CD4-positive, alpha-beta T cell treated with Interleukin-2 at 100 ng/mL for 4 hours (primary cell): ENCODE measurements at regions not wholly inside any gene's neighbourhood (a gene's known extent, or its start where the extent isn't known, plus 50 kb on each side); places are given as distances from the start of the nearest gene placed in this dataset.
"Not testable (repeated sequence)": the region's sequence is repeated elsewhere in the genome, so short reads cannot be mapped to it uniquely, and the experiment has no call there.

ENCODE experiments used
- DNase-seq: peaks from one replicate; pipeline ENCODE4 v3.0.0-alpha.2; 2020; ENCODE audit warnings: low spot score

DNA sequence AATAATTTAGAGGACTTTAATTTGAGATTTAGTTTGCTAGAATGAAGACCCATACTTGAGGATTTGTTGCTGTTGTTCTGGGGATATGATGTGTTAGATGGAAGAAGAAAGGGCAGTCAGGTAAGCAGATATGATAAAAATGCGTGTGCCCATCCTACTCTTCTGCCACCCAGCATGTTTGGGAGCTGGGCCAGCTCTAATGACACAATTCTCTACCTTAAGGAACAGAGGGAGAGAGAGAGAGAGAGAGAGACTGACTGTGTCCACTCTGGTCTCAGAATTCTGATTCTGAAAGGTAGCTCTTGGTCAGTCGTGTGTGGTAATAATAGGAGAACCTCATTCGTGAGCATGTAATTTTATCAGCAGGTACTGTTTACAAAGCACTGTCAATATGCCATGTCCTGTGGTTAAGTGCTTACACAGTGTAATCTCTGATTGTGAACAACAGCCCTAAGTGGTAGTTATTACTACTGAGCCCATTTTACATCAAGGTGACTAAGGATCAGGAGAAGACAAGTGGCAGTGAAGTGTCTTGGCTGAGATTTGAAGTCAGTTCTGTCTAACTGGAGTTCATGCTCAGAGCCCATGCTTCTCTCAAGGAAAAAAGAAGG lies 307.4 kb upstream of the SEMA6A start:
- no peak for DNase-seq

DNA sequence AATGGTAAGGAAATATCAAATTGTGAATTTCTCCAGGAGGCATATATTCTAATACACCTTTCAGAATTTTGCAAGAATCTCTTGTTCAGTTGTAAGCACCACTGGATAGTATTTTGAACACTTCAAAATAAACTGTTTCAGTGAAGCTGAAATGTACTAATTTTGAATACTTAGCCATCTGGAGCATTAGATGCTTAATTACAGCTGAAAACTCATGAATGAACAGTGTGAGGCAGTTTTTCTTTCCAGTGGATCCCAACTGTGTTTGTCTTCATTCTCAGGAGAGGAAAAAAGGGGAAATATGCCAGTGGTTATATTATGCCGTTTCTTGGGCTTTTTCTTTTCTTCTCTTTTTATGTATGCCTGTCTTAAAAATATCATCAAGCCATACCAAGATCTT lies 306.0 kb upstream of the SEMA6A start:
- no peak for DNase-seq

DNA sequence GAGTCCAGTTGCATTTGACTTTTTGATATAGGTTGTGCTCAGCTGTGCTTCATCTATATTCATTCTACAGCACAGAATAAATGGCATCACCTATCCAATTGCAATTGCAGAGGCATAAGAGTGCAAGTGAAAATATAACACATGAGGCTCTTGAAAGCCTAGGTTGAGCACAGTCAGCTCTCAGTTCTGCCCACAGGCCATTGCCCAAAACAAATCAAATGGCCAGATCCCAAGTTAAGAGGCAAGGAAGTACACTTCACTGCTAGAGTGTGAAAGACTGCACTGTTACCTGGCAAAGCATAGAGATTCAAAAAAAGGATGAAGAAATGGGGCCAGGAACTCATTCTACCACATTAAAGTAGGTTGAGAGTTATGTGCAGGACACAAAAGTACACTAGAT lies 305.5 kb upstream of the SEMA6A start:
- no peak for DNase-seq

DNA sequence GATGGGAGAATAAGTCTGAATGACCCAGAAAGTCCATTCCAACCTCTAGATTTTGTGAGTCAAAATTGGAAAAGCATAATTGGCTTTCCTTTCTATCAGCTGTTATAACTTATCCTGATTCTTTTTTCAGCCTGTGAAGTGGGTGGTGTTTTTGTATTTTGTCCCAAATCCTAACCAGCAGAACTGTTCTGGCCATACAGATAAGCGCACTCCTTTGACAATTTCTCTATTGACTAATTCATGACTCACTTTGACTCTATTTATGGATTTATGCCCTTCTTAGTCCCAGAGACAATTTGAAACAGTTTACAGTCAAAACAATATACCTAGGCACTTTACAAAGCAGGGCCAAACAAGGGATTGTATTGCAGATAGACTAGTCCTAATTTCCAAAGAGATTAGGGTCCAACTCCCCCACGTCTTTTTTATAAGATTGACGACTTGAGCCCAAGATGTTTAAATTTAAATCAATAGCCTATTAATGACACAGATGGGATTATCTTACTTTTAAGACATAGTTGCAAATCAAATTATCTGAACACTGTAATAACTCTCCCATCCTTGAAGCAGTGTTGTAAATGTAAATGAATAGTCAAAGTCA lies 301.7 kb upstream of the SEMA6A start:
- no peak for DNase-seq

DNA sequence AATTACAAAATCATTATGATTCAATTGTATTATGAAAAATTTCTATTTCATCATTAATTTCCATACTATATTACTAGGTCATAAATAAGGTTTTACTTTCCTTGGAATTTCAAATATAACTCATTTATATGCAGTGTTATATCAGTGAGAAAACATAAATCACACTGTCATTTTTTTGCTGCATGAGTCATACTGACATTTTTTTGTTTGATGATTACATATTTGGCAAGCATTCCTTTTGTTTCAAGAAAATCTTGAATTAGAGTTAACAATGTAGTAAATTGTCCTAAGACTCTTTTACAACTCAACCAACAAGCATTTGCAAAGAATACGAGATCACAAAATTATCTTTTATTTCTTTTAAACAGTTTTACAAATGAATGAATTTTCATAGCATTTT lies 298.4 kb upstream of the SEMA6A start:
- DNase-seq, result no peak

DNA sequence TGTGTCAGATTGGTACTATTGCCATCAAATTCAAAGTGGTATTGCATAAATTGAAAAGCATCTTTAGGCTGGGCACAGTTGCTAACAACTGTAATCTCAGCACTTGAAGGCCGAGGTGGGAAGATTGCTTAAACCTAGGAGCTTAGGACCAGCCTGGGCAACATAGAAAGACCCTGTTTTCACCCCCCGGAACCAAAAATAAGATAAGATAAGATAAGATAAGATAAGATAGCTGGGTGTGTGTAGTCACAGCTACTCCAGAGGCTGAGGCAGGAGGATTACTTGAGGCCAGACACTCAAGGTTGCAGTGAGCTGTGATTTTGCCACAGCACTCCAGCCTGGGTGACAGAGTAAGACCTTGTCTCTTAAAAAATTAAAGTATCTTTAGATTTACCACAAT lies 297.9 kb upstream of the SEMA6A start:
- no peak for DNase-seq

DNA sequence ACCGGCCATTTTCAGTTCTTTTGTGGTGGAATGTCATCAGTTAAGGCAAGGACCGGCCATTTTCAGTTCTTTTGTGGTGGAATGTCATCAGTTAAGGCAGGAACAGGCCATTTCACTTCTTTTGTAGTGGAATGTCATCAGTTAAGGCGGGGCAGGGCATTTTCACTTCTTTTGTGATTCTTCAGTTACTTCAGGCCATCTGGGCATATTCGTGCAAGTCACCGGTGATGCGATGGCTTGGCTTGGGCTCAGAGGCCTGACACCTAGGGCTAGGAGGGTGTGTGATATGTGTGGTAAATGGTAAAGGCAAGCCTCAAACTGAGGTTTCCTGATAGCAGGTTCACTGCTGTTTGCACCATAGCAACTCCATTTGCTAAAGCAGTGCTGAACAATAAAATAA lies 293.2 kb upstream of the SEMA6A start:
- not testable (repeated sequence) for DNase-seq

DNA sequence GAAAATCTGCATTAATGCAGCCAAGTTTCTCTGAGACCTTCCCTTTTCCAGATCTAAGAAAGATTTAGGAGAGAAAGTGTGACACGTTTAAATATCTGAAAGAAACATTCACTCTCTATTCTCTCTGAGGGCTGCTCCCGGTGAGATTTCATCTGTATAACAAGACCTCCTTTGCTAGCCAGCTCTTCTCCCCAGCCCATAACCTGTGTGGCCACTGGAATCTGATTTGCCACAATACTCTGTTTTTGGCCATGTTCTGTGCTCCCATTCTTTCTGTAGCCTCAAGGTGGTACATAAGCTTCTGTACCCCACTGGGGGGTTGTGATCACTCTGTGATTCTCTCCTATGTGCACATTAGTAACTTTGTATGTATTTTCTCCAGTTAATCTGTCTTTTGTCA lies 291.0 kb upstream of the SEMA6A start:
- no peak for DNase-seq

DNA sequence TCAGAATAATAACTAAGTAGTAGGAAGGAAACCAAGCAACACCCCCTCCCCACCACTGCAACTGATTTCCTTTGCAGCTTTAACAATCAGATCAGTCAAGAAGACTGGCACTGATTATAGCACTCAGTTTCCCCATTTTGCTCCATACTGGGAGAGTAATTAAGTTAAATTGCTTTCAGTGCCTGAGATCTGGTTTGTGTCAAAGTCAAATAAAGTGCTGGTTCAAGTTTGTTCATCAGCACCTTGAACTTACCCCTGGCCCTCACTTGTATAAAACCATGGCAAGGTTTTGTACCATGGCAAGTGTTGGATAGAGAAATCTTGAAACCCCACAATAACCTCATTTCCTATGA lies 290.2 kb upstream of the SEMA6A start:
- DNase-seq, result no peak

DNA sequence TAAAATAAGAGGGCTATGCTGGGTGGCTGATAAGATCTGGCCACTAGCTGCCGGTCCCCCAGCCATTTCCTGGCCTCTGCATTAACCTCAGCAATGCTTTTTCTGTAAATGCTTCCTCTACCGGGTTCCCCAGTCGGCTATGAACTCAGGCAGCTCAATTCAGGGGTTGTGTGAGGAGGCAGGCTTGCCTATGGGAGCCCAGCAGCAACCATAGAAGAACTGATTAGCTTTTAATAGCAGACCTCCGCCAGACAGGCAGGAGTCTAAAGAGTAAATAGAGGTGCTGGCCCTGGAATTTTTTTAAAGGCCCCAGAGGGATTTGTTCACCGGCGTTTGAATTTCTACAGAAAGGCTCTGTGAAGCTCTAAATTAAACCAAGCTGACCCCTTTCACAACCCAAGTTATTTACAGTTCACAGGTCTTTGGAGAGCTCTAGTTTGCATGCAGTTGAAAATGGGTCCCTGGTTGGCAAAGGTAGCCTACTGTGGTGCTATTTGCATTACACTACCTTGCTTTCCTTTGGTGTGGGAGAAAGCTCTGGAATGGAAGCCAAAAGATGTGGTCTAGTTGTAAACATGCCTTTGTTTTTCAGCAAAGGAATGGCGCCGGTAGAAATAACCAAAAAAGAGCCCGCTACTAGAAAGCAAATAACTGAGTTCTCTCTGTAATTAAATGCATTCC lies 289.7 kb upstream of the SEMA6A start:
- no peak for DNase-seq

DNA sequence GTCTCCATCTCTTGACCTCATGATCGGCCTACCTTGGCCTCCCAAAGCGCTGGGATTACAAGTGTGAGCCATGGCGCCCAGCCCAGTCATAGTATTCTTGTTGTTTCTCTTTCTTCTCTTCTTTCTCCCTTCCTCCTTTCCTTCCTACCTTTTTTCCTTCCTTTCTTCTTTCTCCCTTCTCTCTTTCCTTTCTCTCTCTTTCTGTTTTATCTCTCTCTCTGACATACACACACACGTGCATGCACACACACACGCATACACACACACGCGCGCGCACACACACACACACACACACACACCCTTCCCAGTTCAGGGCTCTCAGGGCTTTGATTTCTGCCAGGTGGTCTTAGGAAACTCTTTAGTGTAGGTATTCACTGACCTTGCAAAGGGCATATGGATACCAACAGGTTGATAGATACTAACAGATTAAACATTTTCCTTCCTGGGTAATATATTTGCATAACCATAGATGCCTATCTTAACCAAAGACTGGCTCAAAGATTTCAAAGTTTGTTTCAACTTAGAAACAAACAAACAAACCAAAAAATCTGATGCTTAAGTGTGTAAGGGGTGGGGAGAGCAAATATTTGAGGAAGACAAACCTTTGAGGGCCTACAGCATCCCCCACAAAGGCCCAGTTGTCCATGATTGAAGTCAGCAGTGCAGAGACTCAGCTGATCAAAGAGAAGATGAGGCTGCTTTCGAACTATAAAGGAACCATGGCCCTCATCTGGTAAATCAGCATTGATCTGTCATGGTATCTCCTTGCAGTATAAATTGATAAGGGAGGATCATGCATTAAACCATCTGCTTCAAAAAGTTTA lies 288.2 kb upstream of the SEMA6A start:
- DNase-seq, result no peak

DNA sequence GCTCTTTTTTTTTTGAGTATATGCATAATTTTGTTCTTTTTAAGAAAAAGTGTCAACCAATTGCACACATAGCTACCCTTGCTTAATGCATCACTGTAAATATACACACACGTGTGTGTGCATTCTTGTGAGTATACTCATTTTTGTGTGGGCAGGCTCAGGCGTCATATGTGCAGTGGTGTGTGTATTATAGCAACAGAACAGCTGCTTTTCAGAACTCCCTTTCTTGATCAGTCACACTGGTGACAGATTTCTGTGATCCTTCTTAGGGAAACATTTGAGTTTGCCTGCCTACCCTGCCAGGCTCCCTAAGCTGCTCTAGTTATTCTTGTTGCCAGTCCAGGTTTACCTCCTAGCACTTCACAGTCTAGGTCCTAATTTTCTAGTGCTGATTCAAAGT lies 287.0 kb upstream of the SEMA6A start:
- DNase-seq, result no peak

DNA sequence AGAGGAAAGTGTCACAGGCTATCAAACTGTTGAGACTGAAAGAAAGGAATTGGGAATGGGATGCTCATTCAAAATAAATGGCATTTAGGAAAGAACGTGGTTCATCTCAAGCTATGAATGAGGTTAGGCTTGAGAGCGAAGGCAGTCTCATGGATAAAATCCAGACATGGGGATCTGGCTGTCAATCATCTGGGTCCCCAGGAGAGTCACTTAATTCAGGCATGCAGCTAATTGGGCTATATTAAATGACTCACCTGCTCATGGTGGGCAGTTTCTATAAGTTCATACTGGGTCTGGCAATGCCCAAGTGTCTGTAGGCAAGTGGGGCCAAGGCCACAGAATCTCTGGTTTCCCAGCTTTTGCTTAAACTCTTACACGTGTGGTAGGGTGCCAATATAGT lies 286.5 kb upstream of the SEMA6A start:
- DNase-seq, result no peak

DNA sequence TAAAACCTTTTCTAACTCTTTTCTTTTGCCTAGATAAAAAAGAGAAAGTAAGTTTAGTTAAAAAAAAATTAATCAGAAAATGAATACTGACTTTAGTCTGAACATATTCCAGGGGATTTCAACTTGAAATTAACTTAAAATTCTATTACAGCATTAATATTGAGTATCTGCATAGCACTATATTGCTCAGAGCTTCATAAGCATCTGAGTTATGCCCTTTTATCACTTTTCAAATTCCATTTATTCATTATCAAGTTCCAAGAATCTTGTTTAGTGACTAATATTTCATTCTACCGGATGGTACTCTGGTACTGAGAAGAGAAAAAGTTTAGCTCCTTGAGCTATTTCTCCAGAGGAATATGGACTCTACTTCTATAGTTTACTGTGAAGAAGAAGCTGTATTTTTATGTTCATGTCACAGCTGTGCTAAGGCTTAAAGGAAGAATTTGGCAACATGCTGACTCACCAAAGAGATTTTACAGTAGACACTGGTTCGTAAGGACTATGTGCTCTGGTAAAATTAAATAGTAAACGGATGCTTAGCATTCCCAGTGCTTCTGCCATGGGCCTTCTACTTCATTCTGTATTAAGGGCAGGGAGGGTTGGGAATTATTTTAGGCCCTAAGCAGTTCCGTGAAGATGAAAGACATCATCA lies 285.2 kb upstream of the SEMA6A start:
- no peak for DNase-seq

DNA sequence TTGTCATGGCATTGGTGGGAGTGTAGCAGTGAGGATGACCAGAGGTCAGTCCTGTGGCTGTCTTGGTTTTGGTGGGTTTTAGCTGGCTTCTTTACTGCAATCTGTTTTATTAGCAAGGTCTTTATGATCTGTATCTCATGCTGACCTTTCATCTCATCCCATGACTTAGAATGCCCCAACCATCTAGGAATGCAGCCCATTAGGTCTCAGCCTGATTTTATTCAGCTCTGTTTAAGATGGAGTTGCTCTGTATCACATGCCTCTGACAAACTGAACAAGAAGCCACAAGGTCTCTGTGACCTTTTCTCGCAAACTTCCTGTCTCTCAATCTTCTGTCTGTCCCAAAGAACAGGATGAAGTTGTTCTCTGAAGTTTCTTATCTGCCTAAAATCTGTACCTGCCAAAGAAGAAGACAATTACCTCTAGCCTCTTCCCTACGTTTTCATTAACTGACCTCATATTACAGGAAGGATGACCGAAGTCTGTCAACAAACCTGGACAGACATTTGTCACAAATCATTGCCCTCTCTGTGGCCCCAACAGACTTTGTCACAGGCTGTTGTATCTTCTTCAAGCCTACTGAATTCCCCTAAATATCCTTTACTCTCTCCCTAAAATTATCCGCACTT lies 284.2 kb upstream of the SEMA6A start:
- no peak for DNase-seq

DNA sequence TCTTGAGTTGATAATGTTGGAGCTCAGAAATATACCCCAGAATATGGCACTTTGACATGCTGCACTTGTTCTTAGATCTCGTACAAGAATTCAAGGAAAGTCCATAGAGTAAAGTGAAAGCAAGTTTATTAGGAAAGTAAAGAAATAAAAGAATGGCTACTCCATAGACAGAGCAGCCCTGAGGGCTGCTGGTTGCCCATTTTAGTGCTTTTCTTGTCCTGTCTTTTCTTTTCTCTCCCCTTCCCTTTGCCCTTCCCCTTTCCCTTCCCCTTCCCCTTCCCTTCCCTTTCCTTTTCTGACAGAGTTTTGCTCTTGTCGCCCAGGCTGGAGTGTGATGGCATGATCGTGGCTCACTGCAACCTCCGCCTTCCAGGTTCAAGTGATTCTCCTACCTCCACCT lies 283.4 kb upstream of the SEMA6A start:
- DNase-seq, result not testable (repeated sequence)

DNA sequence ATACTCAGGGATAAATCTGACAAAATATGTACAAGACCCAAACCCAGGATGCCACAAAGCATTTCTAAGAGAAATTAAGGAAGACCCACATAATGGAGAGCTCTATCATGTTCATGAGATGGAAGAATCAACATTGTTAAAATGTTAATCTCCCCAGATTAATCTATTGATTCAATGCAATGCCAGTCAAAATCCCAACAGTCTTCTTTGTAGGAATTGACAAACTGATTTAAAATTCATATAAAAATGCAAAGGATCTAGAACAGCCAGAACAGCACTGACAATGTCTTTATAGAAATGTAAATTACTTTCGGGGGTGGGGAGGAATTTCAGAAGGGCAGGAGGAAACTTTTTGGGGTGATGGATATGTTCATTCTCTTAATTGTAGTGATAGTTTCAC lies 281.6 kb upstream of the SEMA6A start:
- no peak for DNase-seq

DNA sequence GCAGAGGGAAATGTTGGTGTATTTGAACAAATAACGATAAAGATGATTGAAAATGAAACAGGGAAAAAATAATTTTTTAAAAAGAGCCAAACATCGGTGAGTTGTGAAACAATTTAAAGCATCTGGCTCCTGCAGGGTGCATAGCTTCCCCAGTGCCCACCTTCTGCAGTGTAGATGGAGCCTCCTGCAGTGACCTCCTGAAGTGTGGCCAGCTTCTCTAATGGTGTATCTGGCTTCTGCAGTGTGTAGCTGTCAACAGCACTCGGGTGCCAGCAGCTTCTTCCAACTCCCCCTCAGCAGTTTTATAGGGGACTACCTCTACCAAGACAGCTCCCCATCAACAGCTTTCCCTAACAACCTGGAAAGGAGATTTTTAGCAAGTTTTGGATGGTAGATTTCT lies 279.4 kb upstream of the SEMA6A start:
- DNase-seq, result no peak

DNA sequence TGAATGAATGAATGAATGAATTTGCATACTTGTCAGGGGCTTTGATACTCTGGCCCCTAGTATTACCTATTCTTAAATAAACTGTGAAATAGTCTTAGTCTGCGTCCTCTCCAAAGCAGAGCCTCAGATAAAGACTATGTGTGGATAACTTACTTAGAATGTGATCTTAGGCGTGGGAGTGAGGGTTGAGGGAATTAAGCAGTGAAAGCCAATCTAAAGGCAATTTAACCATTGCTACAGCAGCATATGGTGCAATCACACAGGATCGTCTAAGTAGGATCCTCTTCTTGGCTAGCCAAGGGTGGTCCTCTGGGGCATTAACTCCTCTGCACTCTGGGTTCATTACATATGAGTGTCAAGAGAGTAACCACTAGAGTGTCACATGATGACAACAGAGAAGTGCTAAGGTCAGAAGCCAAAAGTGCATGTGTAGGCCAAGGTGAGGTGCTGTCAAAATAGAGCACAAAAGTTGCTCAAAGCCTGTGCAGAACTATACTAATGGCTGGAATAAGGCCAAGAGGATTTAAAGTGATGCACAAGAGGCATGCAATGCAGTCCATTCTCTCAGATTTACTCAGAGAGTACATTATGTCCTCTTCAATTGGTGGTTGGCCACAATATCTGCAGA lies 274.4 kb upstream of the SEMA6A start:
- no peak for DNase-seq

DNA sequence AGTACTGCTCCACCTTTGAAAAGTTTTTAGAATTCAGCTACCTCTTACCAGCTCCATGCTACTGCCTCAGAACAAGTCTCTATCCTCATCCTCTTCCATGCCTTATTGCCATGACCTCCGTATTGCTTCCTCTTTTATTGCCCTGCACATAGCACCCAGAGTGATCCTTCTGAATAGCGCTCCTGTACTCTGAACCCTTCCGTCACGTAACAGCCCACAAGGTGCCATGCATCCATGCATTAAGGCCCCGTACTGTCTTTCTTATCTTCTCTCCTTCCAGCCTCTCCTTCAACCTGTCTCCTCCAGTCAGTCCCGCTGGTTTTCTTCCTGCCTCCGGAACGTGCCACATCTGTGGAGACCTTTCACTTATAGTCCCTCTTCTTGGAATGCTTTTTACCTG lies 273.3 kb upstream of the SEMA6A start:
- no peak for DNase-seq

DNA sequence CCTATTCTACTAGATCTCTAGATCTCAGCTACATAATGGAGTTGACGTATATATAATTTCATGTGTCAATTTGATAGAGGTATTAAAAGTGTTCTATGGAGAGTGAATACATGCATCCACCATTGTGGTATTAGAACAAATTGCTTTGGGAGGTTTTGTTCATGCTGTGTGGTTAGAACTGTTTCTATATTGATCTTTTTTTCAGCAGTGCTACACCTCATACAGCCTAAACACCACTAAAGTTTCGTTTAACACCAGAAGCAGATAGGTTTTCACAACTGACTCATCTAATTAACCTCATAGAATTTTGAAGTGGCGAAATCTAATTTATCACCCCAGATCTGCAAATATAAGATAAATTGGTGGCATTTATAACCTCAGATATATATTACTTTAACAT lies 269.4 kb upstream of the SEMA6A start:
- no peak for DNase-seq

DNA sequence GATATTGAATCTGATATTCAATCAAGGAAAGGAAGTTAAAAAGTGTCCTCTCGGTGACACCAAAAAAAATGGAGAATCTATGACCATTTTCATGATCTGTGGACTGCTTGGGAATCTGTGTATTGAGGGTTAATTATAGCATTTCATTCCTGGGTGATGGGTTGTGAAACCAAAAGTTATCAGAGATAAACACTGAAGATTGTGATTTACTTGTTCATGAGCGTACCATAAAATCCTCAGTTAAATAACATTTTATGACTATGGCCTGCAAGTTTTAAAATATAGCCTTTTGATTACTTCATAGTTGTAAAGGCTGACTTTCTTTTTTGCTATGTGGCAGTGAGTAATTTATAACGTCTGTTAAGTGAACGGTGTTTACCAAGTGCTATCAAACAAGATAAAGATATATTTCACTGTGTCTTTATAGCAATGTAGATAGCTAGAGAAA lies 267.9 kb upstream of the SEMA6A start:
- no peak for DNase-seq
